ENCODE measurements at regions not wholly inside any gene's neighbourhood (a gene's known extent, or its start where the extent isn't known, plus 50 kb on each side); places are given as distances from the start of the nearest gene placed in this dataset.

DNA sequence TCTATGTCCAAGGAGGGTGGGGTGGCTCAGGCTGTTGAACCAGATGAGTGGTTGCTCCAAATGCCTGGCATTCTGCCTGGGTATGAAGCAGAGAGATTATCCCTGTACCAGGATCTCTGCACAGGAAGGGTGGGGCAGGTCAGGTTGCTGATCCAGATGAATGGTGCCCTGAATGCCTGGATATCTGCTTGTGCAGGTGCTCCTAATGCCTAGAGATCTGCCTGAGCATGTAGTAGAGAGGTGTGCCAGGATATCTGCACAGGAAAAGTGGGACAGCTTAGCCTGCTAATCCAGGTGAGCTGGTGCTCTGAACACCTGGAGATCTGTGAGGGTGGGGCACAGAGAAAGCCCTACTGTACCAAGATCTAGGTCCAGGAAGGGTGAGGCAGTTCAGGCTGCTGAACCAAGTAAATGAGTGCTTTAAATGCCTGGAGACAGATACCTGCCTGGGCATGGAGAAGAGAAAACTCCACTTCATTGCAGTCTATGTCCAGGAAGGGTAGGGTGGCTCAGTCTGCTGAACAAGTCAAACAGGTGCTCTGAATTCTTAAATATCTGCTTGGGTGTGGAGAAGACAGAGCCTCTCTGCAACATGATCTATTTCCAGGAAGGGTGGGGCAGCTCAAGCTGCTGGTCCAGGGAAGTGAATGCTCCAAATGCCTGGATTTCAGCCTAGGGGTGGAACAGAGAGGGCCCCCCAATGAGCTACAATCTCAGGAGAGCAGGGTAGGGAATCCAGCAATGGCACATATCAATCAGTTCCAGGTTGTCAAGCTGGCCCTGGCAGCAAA is 189.4 kb upstream of the DMRTA1 start:
- peaks cover 0 to 26% (median 9%) of the 10 kb centered on the region in 3 donors for H3K9me3 ChIP-seq
- no peaks in the 10 kb centered on the region for H3K27me3 ChIP-seq
- peaks cover 0 to 17% (median 0%) of the 10 kb centered on the region in 3 donors for H3K4me1 ChIP-seq
- no peaks in the 10 kb centered on the region for H3K36me3 ChIP-seq
- TF ChIP-seq CTCF (IDR thresholded peaks at IDR 0.05) (no peak), POLR2A (IDR thresholded peaks at IDR 0.05) (no peak)
- H3K27ac ChIP-seq: peak overlapping the region; percentile 60 to 81 (median 64)
- no peak for DNase-seq
- intact Hi-C loops (cut with DNase I): no loop called here
- H3K4me3 ChIP-seq: no peak overlapping the region

DNA sequence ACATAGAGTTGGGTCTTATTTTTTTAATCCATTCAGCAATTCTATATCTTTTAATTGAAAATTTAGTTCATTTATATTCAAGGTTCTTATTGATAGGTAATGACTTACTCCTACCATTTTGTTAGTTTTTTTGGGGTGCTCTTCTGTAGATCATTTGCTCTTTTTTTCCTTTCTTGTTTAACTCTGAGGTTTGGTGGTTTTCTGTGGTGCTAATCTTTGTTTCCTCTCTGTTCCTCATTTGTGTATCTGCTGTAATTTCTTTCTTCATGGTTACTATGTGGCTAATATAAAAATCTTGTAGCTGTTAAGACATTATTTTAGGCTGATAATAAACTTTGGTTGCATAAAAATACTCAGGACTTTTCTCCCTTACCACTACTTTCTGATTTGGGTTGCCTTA is 181.6 kb upstream of the DMRTA1 start:
- H3K4me1 ChIP-seq: no peaks in the 10 kb centered on the region
- no peaks in the 10 kb centered on the region for H3K36me3 ChIP-seq
- peaks cover 0 to 8% (median 0%) of the 10 kb centered on the region in 3 donors for H3K9me3 ChIP-seq
- no peak for DNase-seq
- no peak overlapping the region for H3K4me3 ChIP-seq
- intact Hi-C loops (cut with DNase I): no loop called here
- no peaks in the 10 kb centered on the region for H3K27me3 ChIP-seq
- TF ChIP-seq POLR2A (IDR thresholded peaks at IDR 0.05): no peak
- no peak for TF ChIP-seq CTCF (IDR thresholded peaks at IDR 0.05)
- H3K27ac ChIP-seq: no peak overlapping the region

DNA sequence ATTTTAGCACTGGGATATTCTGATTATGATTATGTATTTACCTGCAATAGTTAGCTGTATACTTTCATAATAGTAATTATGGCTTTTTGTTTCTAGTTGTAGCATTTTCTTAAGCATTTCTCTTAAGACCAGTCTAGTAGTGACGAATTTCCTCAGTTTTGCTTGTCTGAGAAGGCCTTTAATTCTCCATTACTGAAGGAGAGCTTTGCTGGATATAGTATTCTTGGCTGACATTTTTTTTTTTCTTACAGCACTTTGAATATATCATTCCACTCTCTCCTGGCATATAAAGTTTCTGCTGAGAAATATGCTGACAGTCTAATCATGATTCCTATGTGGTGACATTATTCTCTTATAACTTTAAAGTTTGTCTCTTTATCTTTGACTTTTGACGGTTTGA is 181.1 kb upstream of the DMRTA1 start:
- H3K4me3 ChIP-seq: no peak overlapping the region
- H3K27me3 ChIP-seq: no peaks in the 10 kb centered on the region
- WGBS, 2 donors: 51 to 78% methylated on average over 2 of the region's 2 CpGs
- intact Hi-C loops (cut with DNase I): no loop called here
- no peak for DNase-seq
- no peak for TF ChIP-seq CTCF (IDR thresholded peaks at IDR 0.05)
- TF ChIP-seq POLR2A (IDR thresholded peaks at IDR 0.05): no peak
- no peaks in the 10 kb centered on the region for H3K36me3 ChIP-seq
- H3K4me1 ChIP-seq: no peaks in the 10 kb centered on the region
- H3K9me3 ChIP-seq: peaks cover 0 to 8% (median 0%) of the 10 kb centered on the region in 3 donors
- no peak overlapping the region for H3K27ac ChIP-seq

DNA sequence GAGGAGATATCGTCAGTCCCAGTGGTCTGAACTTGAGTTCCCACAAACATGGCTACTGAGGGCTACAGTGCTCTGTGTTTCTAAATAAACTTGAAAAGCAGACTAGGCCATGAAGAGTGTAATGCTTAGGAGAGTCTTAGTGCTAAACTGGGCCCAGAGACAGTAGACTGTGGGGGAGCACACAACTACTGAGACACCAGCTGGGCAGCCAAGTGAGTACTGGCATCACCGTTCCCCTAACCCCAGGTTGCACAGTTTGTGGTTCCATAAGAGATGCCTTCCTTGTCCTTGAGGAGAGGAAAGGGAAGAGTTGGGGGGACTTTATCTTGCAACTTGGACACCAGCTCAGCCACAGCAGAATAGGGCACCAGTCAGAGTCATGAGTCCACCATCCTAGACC is 172.1 kb upstream of the DMRTA1 start:
- Histone ChIP-seq H3K27ac (no peak overlapping the region), H3K4me1 (no peaks in the 10 kb centered on the region), H3K27me3 (no peaks in the 10 kb centered on the region), H3K36me3 (no peaks in the 10 kb centered on the region), H3K9me3 (no peaks in the 10 kb centered on the region), H3K4me3 (no peak overlapping the region)
- TF ChIP-seq POLR2A (IDR thresholded peaks at IDR 0.05): no peak
- no peak for TF ChIP-seq CTCF (IDR thresholded peaks at IDR 0.05)
- DNase-seq: no peak
- intact Hi-C loops (cut with DNase I): no loop called here
- WGBS, 2 donors: 89 to 100% methylated on average over 2 of the region's 2 CpGs

GRCh38 chr9:22278426-22278825 is 168.2 kb upstream of the DMRTA1 start:
- no peak overlapping the region for H3K27ac ChIP-seq
- no peaks in the 10 kb centered on the region for H3K36me3 ChIP-seq
- H3K4me1 ChIP-seq: no peaks in the 10 kb centered on the region
- no peak overlapping the region for H3K4me3 ChIP-seq
- intact Hi-C loops (cut with DNase I): no loop called here
- H3K9me3 ChIP-seq: no peaks in the 10 kb centered on the region
- no peak for DNase-seq
- no peaks in the 10 kb centered on the region for H3K27me3 ChIP-seq
- no peak for TF ChIP-seq CTCF (IDR thresholded peaks at IDR 0.05)
- no peak for TF ChIP-seq POLR2A (IDR thresholded peaks at IDR 0.05)

Measured in esophagus squamous epithelium (tissue), 5 donors.